Activated naive CD4-positive, alpha-beta T cell treated with anti-CD3 and anti-CD28 coated beads, Interleukin-2, amount 10 ng/mL, durations not matched to agents 7 days and 5 days (primary cell): ENCODE measurements at regions not wholly inside any gene's neighbourhood (a gene's known extent, or its start where the extent isn't known, plus 50 kb on each side); places are given as distances from the start of the nearest gene placed in this dataset.

ENCODE experiments used
- CTCF ChIA-PET: fragments of 350-600 bp; sonication (Branson Sonifier 250); formaldehyde crosslinking; loops from one replicate; lab custom pipeline; 2021; ENCODE audit warnings: antibody characterized with exemption; lab: Charles Lee
- DNase-seq: peaks from one replicate; pipeline ENCODE4 v3.0.0-alpha.2; 2020
- H3K27ac Mint-ChIP-seq: one replicate; pipeline ENCODE4 v1.8.0; 2021; ENCODE audit warnings: mild to moderate bottlenecking, moderate library complexity, mixed read lengths
- H3K27me3 Mint-ChIP-seq: one replicate; pipeline ENCODE4 v1.8.0; 2021; ENCODE audit warnings: mild to moderate bottlenecking, mixed read lengths
- H3K36me3 Mint-ChIP-seq: one replicate; pipeline ENCODE4 v1.8.0; 2021; ENCODE audit warnings: mixed read lengths
- H3K4me1 Mint-ChIP-seq: one replicate; pipeline ENCODE4 v1.8.0; 2021; ENCODE audit warnings: mixed read lengths
- H3K4me3 Mint-ChIP-seq: one replicate; pipeline ENCODE4 v1.8.0; 2021; ENCODE audit warnings: mild to moderate bottlenecking, moderate library complexity, mixed read lengths
- H3K9me3 Mint-ChIP-seq: one replicate; pipeline ENCODE4 v1.8.0; 2021; ENCODE audit warnings: mixed read lengths

GRCh38 chr5:179497636-179498340 is 52.6 kb upstream of the RUFY1 start:
- CTCF ChIA-PET: no interaction called here
- Mint-ChIP-seq H3K27ac (no peak overlapping the region), H3K4me3 (no peak overlapping the region), H3K36me3 (no peaks in the 10 kb centered on the region), H3K27me3 (peaks cover 5% of the 10 kb centered on the region), H3K9me3 (no peaks in the 10 kb centered on the region), H3K4me1 (no peaks in the 10 kb centered on the region)
- no peak for DNase-seq

GRCh38 chr5:179495906-179496455 is 54.4 kb upstream of the RUFY1 start:
- Mint-ChIP-seq H3K36me3 (no peaks in the 10 kb centered on the region), H3K27me3 (peaks cover 5% of the 10 kb centered on the region), H3K4me1 (no peaks in the 10 kb centered on the region), H3K27ac (no peak overlapping the region), H3K4me3 (no peak overlapping the region), H3K9me3 (no peaks in the 10 kb centered on the region)
- no peak for DNase-seq
- CTCF ChIA-PET: interaction anchor here (0.8 kb wide), 1 partner anchor 283 kb away, joined by 3 read pairs; no protein-coding TSS in a partner anchor

- Mint-ChIP-seq H3K36me3 (no peaks in the 10 kb centered on the region), H3K4me1 (no peaks in the 10 kb centered on the region), H3K9me3 (no peaks in the 10 kb centered on the region), H3K27me3 (peaks cover 5% of the 10 kb centered on the region), H3K27ac (no peak overlapping the region), H3K4me3 (no peak overlapping the region)
- no peak for DNase-seq
- CTCF ChIA-PET: no interaction called here
Measured at GRCh38 chr5:179494774-179495526, 55.4 kb upstream of the RUFY1 start.

- Mint-ChIP-seq H3K9me3 (no peaks in the 10 kb centered on the region), H3K4me3 (no peak overlapping the region), H3K36me3 (no peaks in the 10 kb centered on the region), H3K27me3 (peaks cover 3% of the 10 kb centered on the region), H3K4me1 (no peaks in the 10 kb centered on the region), H3K27ac (no peak overlapping the region)
- CTCF ChIA-PET: no interaction called here
- no peak for DNase-seq
Measured at GRCh38 chr5:179488975-179489374, 61.4 kb upstream of the RUFY1 start.

- no peak for DNase-seq
- CTCF ChIA-PET: no interaction called here
- Mint-ChIP-seq H3K27me3 (peaks cover 3% of the 10 kb centered on the region), H3K4me3 (no peak overlapping the region), H3K36me3 (no peaks in the 10 kb centered on the region), H3K9me3 (no peaks in the 10 kb centered on the region), H3K27ac (no peak overlapping the region), H3K4me1 (no peaks in the 10 kb centered on the region)
Measured at GRCh38 chr5:179488491-179488890, 61.9 kb upstream of the RUFY1 start.

- no peak for DNase-seq
- CTCF ChIA-PET: no interaction called here
- no peak overlapping the region for H3K27ac Mint-ChIP-seq
- H3K9me3 Mint-ChIP-seq: no peaks in the 10 kb centered on the region
- no peaks in the 10 kb centered on the region for H3K4me1 Mint-ChIP-seq
- no peak overlapping the region for H3K4me3 Mint-ChIP-seq
- H3K27me3 Mint-ChIP-seq: peaks cover 8% of the 10 kb centered on the region
- no peaks in the 10 kb centered on the region for H3K36me3 Mint-ChIP-seq
Measured at GRCh38 chr5:179487145-179487544, 63.2 kb upstream of the RUFY1 start.

- CTCF ChIA-PET: no interaction called here
- DNase-seq: no peak
- Mint-ChIP-seq H3K36me3 (no peaks in the 10 kb centered on the region), H3K9me3 (no peaks in the 10 kb centered on the region), H3K27ac (no peak overlapping the region), H3K4me3 (no peak overlapping the region), H3K4me1 (no peaks in the 10 kb centered on the region), H3K27me3 (peaks cover 8% of the 10 kb centered on the region)
Measured at GRCh38 chr5:179486596-179487051, 63.7 kb upstream of the RUFY1 start.

- no peaks in the 10 kb centered on the region for H3K9me3 Mint-ChIP-seq
- no peaks in the 10 kb centered on the region for H3K36me3 Mint-ChIP-seq
- no peak for DNase-seq
- H3K27ac Mint-ChIP-seq: no peak overlapping the region
- no peaks in the 10 kb centered on the region for H3K4me1 Mint-ChIP-seq
- H3K27me3 Mint-ChIP-seq: peaks cover 8% of the 10 kb centered on the region
- CTCF ChIA-PET: no interaction called here
- no peak overlapping the region for H3K4me3 Mint-ChIP-seq
Measured at GRCh38 chr5:179485845-179486575, 64.3 kb upstream of the RUFY1 start.

GRCh38 chr5:179484761-179485160 is 65.6 kb upstream of the RUFY1 start:
- peaks cover 8% of the 10 kb centered on the region for H3K27me3 Mint-ChIP-seq
- no peak for DNase-seq
- H3K4me3 Mint-ChIP-seq: no peak overlapping the region
- CTCF ChIA-PET: interaction anchor here (0.7 kb wide), 1 partner anchor 74 kb away, joined by 3 read pairs; no protein-coding TSS in a partner anchor
- H3K4me1 Mint-ChIP-seq: no peaks in the 10 kb centered on the region
- no peaks in the 10 kb centered on the region for H3K9me3 Mint-ChIP-seq
- H3K27ac Mint-ChIP-seq: no peak overlapping the region
- no peaks in the 10 kb centered on the region for H3K36me3 Mint-ChIP-seq

GRCh38 chr5:179484201-179484600 is 66.2 kb upstream of the RUFY1 start:
- no peaks in the 10 kb centered on the region for H3K36me3 Mint-ChIP-seq
- CTCF ChIA-PET: interaction anchor here (0.7 to 1.3 kb wide), 2 partner anchors 9 to 811 kb away, joined by 3 to 6 read pairs; no protein-coding TSS in a partner anchor
- DNase-seq: no peak

GRCh38 chr5:179478624-179479023 is 71.7 kb upstream of the RUFY1 start:
- CTCF ChIA-PET: no interaction called here
- peaks cover 17% of the 10 kb centered on the region for H3K27me3 Mint-ChIP-seq
- H3K27ac Mint-ChIP-seq: no peak overlapping the region
- DNase-seq: no peak
- H3K4me1 Mint-ChIP-seq: no peaks in the 10 kb centered on the region
- H3K36me3 Mint-ChIP-seq: no peaks in the 10 kb centered on the region
- H3K9me3 Mint-ChIP-seq: no peaks in the 10 kb centered on the region
- no peak overlapping the region for H3K4me3 Mint-ChIP-seq

More at GRCh38 chr5:179484201-179484600, 66.2 kb upstream of the RUFY1 start:
- Mint-ChIP-seq H3K4me3 (no peak overlapping the region), H3K4me1 (no peaks in the 10 kb centered on the region), H3K9me3 (no peaks in the 10 kb centered on the region), H3K27ac (no peak overlapping the region), H3K27me3 (peaks cover 8% of the 10 kb centered on the region)

GRCh38 chr5:179475208-179475751 is 75.1 kb upstream of the RUFY1 start:
- H3K27me3 Mint-ChIP-seq: peaks cover 12% of the 10 kb centered on the region
- no peaks in the 10 kb centered on the region for H3K36me3 Mint-ChIP-seq
- no peak overlapping the region for H3K27ac Mint-ChIP-seq
- H3K9me3 Mint-ChIP-seq: no peaks in the 10 kb centered on the region
- no peak for DNase-seq
- CTCF ChIA-PET: no interaction called here
- H3K4me1 Mint-ChIP-seq: no peaks in the 10 kb centered on the region
- no peak overlapping the region for H3K4me3 Mint-ChIP-seq

GRCh38 chr5:179472641-179473040 is 77.7 kb upstream of the RUFY1 start:
- H3K4me1 Mint-ChIP-seq: no peaks in the 10 kb centered on the region
- no peak for DNase-seq
- no peak overlapping the region for H3K4me3 Mint-ChIP-seq
- peaks cover 12% of the 10 kb centered on the region for H3K27me3 Mint-ChIP-seq
- no peaks in the 10 kb centered on the region for H3K36me3 Mint-ChIP-seq
- CTCF ChIA-PET: no interaction called here
- H3K27ac Mint-ChIP-seq: no peak overlapping the region
- H3K9me3 Mint-ChIP-seq: no peaks in the 10 kb centered on the region

GRCh38 chr5:179472174-179472573 is 78.2 kb upstream of the RUFY1 start:
- no peak for DNase-seq
- Mint-ChIP-seq H3K27me3 (peaks cover 12% of the 10 kb centered on the region), H3K9me3 (no peaks in the 10 kb centered on the region), H3K4me1 (no peaks in the 10 kb centered on the region), H3K4me3 (no peak overlapping the region), H3K27ac (no peak overlapping the region), H3K36me3 (no peaks in the 10 kb centered on the region)
- CTCF ChIA-PET: no interaction called here
